Gastrocnemius medialis (tissue), 4 donors: ENCODE measurements at regions not wholly inside any gene's neighbourhood (a gene's known extent, or its start where the extent isn't known, plus 50 kb on each side); places are given as distances from the start of the nearest gene placed in this dataset.

Experiments
- ATAC-seq, 2 donors: fragments of 150-250 bp; one replicate each; pipeline ENCODE4 v1.9.1; 2016
- DNase-seq, 2 donors: peaks; one replicate each; pipeline ENCODE4 v3.0.0-alpha.2; 2019
- H3K27ac ChIP-seq, 4 donors: fragments of 200-600 bp; sonication (generic); 1 replicate in 1 of 4; 2 replicates in 3 of 4; pipeline ENCODE4 v1.5.1; 2016 to 2018; ENCODE audit warnings: mild to moderate bottlenecking in 2 of 4, moderate library complexity in 1 of 4
- H3K27me3 ChIP-seq, 3 donors: fragments of 200-600 bp; sonication (generic) in 2 of 3; 1 replicate in 1 of 3; 2 replicates in 2 of 3; pipeline versions ENCODE4 v1.5.1 to v1.6.0; 2016 to 2019; ENCODE audit warnings: mild to moderate bottlenecking in 1 of 3, moderate library complexity in 1 of 3
- H3K36me3 ChIP-seq, 2 donors: fragments of 200-600 bp; sonication (generic) in 1 of 2; one replicate each; pipeline ENCODE4 v1.5.1; 2017 to 2018
- H3K4me1 ChIP-seq, 2 donors: fragments of 200-600 bp; sonication (generic) in 1 of 2; one replicate each; pipeline ENCODE4 v1.5.1; 2016 to 2017; ENCODE audit warnings: mild to moderate bottlenecking in 2 of 2
- H3K4me3 ChIP-seq, 4 donors: fragments of 200-600 bp; sonication (generic) in 3 of 4; 1 replicate in 1 of 4; 2 replicates in 3 of 4; pipeline ENCODE4 v1.5.1; 2016 to 2019; ENCODE audit warnings: mild to moderate bottlenecking in 2 of 4
- H3K9me3 ChIP-seq, 3 donors: fragments of 200-600 bp; sonication (generic) in 2 of 3; 1 replicate in 1 of 3; 2 replicates in 2 of 3; pipeline ENCODE4 v1.5.1; 2016 to 2019
- CTCF ChIP-seq, 5 experiments: fragments of 450-650 bp in 3 of 5; fragments of 200-600 bp in 2 of 5; sonication (generic) in 2 of 5; IDR thresholded peaks in 4 of 5; conservative IDR thresholded peaks in 1 of 5; 1 replicate in 4 of 5; 2 replicates in 1 of 5; pipeline ENCODE4 v1.5.1; 2016 to 2019; ENCODE audit warnings: antibody characterized with exemption in 5 of 5, mild to moderate bottlenecking in 3 of 5, moderate library complexity in 3 of 5
- POLR2A ChIP-seq, 2 donors: fragments of 450-650 bp; IDR thresholded peaks; one replicate each; pipeline ENCODE4 v1.6.1; 2017; ENCODE audit warnings: antibody characterized with exemption in 2 of 2, mild to moderate bottlenecking in 2 of 2, moderate library complexity in 2 of 2
- in situ Hi-C, 4 donors: fragments of 200-750 bp; cut with MboI; loops; one replicate each; pipeline versions ENCODE4 v1.15.0 to v1.8.0; 2017; ENCODE audit warnings: low sequenced_read_pairs in 4 of 4
- intact Hi-C: fragments of 100-400 bp; cut with DNase I; formaldehyde crosslinking; loops from one replicate; pipeline ENCODE4 v1.15.1; 2023; ENCODE audit warnings: low total_unique reads

GRCh38 chr13:99892196-99892613, 79.4 kb downstream of the ZIC5 start:
- TF ChIP-seq POLR2A (IDR thresholded peaks at IDR 0.05) (no peak), CTCF (IDR thresholded peaks at IDR 0.05 in 4 of 5, conservative IDR thresholded peaks at IDR 0.05 in 1 of 5) (no peak)
- peaks cover 36 to 40% (median 38%) of the 10 kb centered on the region in 3 donors for H3K27me3 ChIP-seq

DNA sequence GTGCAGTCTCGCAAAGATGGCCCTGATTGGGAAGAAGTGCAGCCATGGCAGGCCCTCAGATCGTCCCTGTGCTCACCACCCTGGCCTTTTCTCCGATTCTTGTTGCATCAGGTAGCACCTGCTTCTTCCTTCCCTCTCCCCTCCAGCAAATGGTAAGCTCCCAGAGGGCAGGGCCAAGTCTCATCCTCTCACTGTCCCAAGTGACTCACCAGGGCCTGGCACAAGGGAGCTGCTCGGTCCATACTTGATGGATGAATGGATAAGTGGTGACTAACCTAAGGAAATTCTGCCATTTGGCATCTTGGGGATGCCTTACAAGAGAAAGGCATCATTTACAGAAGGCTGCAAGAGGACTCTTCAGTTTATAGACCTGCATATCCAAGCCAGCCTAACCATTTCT, 84.9 kb downstream of the ZIC5 start:
- H3K4me3 ChIP-seq, result no peak overlapping the region
- H3K27me3 ChIP-seq, result no peaks in the 10 kb centered on the region
- TF ChIP-seq POLR2A (IDR thresholded peaks at IDR 0.05), result no peak
- TF ChIP-seq CTCF (IDR thresholded peaks at IDR 0.05 in 4 of 5, conservative IDR thresholded peaks at IDR 0.05 in 1 of 5), result no peak
- in situ Hi-C loops (no loop called here), intact Hi-C loops (no loop called here)
- DNase-seq (no peak), ATAC-seq (no peak)
- no peak overlapping the region for H3K27ac ChIP-seq
- no peaks in the 10 kb centered on the region for H3K9me3 ChIP-seq
- no peaks in the 10 kb centered on the region for H3K4me1 ChIP-seq
- H3K36me3 ChIP-seq, result no peaks in the 10 kb centered on the region

More at GRCh38 chr13:99892196-99892613, 79.4 kb downstream of the ZIC5 start:
- in situ Hi-C loops (no loop called here), intact Hi-C loops (no loop called here)
- ATAC-seq (no peak), DNase-seq (no peak)
- Histone ChIP-seq H3K9me3 (no peaks in the 10 kb centered on the region), H3K4me3 (no peak overlapping the region), H3K27ac (no peak overlapping the region), H3K36me3 (no peaks in the 10 kb centered on the region), H3K4me1 (peaks cover 7% of the 10 kb centered on the region in 2 donors)

GRCh38 chr13:99884913-99885312, 86.7 kb downstream of the ZIC5 start:
- Histone ChIP-seq H3K36me3 (no peaks in the 10 kb centered on the region), H3K4me3 (no peak overlapping the region), H3K9me3 (no peaks in the 10 kb centered on the region), H3K27ac (no peak overlapping the region), H3K27me3 (no peaks in the 10 kb centered on the region), H3K4me1 (no peaks in the 10 kb centered on the region)
- DNase-seq, result no peak
- intact Hi-C loops, result no loop called here
- ATAC-seq, result no peak
- TF ChIP-seq CTCF (IDR thresholded peaks at IDR 0.05 in 4 of 5, conservative IDR thresholded peaks at IDR 0.05 in 1 of 5) (no peak), POLR2A (IDR thresholded peaks at IDR 0.05) (no peak)
- in situ Hi-C loops, result no loop called here

DNA sequence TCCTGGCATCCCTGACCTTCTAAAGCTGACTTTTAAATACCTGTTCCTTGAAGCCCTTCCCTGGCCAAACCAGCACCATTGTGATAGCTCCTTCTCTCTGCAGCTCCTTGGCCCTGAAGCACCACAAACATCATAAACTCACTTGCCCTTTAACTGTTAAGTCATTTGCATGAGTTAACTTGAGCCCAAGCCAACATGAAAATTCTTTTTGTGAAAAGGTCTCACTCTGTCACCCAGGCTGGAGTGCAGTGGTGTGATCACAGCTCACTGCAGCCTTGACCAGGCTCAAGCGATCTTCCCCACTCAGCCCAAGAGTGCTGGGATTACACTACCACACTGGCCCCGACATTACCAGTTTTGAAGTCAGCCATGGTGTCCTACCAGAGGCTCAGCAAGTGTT, 87.8 kb downstream of the ZIC5 start:
- no peak overlapping the region for H3K27ac ChIP-seq
- H3K27me3 ChIP-seq, result no peaks in the 10 kb centered on the region
- in situ Hi-C loops, result no loop called here
- intact Hi-C loops, result no loop called here
- no peak for TF ChIP-seq POLR2A (IDR thresholded peaks at IDR 0.05)
- TF ChIP-seq CTCF (IDR thresholded peaks at IDR 0.05 in 4 of 5, conservative IDR thresholded peaks at IDR 0.05 in 1 of 5), result no peak
- DNase-seq, result no peak
- no peak overlapping the region for H3K4me3 ChIP-seq
- H3K4me1 ChIP-seq, result no peaks in the 10 kb centered on the region
- H3K36me3 ChIP-seq, result no peaks in the 10 kb centered on the region
- no peak for ATAC-seq
- H3K9me3 ChIP-seq, result no peaks in the 10 kb centered on the region

DNA sequence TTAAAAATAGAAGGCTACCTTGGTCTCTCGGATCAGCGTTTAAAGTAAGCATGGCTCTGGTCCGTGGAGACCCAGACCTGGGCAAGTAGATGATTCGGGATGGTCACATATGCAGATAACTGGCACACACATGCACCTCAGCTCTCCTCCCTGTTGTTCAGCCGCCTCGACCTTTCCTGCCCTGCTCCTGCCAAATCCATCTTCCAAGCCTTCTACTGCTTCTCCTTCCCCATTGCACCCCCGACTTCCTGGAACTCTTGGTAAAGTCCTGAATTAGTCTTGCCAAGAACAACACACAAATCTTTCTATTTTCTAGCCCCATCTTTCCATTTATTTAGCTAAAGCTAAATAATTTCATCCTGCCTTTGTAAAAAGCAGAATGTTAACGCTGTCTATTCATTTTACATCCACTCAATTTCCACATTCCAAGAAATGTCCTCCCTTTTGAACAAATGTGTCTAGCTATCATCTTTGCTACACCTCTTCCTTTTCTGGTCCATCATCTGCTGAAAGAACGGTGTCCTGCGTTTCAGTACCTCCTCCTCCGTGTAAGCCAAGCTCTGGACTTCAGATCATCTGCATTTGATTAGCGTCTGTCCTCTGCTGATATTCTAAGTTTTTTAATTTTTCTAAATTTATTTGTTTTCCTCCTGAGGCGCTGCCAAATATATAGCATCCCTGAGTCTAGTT, 92.5 kb downstream of the ZIC5 start:
- no peak for ATAC-seq
- Histone ChIP-seq H3K4me1 (no peaks in the 10 kb centered on the region), H3K4me3 (no peak overlapping the region), H3K27me3 (no peaks in the 10 kb centered on the region), H3K27ac (no peak overlapping the region), H3K9me3 (no peaks in the 10 kb centered on the region), H3K36me3 (no peaks in the 10 kb centered on the region)
- in situ Hi-C loops (no loop called here), intact Hi-C loops (no loop called here)
- no peak for DNase-seq
- TF ChIP-seq POLR2A (IDR thresholded peaks at IDR 0.05) (no peak), CTCF (IDR thresholded peaks at IDR 0.05 in 4 of 5, conservative IDR thresholded peaks at IDR 0.05 in 1 of 5) (no peak)
